SK-N-MC (cell line): ENCODE measurements at regions not wholly inside any gene's neighbourhood (a gene's known extent, or its start where the extent isn't known, plus 50 kb on each side); places are given as distances from the start of the nearest gene placed in this dataset.

ENCODE experiments used
- EZH2 ChIP-seq: fragments of 200-600 bp; sonication (generic); IDR thresholded peaks from one replicate; pipeline ENCODE4 v1.6.1; 2017; ENCODE audit warnings: antibody characterized with exemption
- POLR2AphosphoS5 ChIP-seq: IDR thresholded peaks from 2 replicates; pipeline ENCODE4 v1.6.1; 2012; ENCODE audit warnings: mild to moderate bottlenecking, low read depth, low read length, borderline replicate concordance

DNA sequence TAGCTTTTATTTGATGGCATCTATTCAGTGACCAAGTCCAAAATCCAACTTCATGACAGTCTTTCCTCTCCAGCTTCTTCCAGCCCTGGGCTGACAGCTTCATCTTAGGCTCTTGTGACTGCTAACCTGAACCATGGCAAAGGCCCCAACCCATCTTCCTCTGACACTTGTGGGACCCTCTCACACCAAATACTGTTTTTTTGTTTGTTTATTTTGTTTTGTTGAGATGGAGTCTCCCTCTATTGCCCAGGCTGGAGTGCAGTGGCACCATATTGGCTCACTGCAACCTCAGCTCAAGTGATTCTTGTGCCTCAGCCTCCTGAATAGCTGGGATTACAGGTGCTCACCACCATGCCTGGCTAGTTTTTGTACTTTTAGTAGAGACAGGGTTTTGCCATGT is 265.2 kb downstream of the GATA3 start:
- TF ChIP-seq EZH2 (no peak), POLR2AphosphoS5 (no peak)
